H1 (cell line): ENCODE measurements at regions not wholly inside any gene's neighbourhood (a gene's known extent, or its start where the extent isn't known, plus 50 kb on each side); places are given as distances from the start of the nearest gene placed in this dataset.

Experiments used
- CTCF ChIA-PET: fragments of 300-600 bp; sonication (Branson Sonifier 250); formaldehyde crosslinking; loops from one replicate; lab custom pipeline; 2021; ENCODE audit not compliant: partially characterized antibody; lab: Charles Lee
- POLR2A ChIA-PET: fragments of 300-600 bp; sonication (Branson Sonifier 250); formaldehyde crosslinking; loops from one replicate; lab custom pipeline; 2021; ENCODE audit warnings: inconsistent platforms; ENCODE audit not compliant: partially characterized antibody; lab: Charles Lee
- DNase-seq, 2 experiments: peaks; one replicate each; pipeline versions ENCODE4 v3.0.0 to v3.0.0-alpha.2; 2010 to 2022; ENCODE audit warnings: low spot score in 2 of 2, low read depth in 1 of 2, mixed read lengths in 1 of 2
- FAIRE-seq: peaks from 2 replicates; lab custom pipeline; 2011; peaks lifted over from hg19 to GRCh38; lab: Jason Lieb, UNC
- H2AFZ ChIP-seq: 2 replicates; pipeline ENCODE4 v1.8.1; 2012; ENCODE audit warnings: low read length, inconsistent platforms
- H2AK5ac ChIP-seq: 2 replicates; pipeline ENCODE4 v1.6.1; 2013; ENCODE audit warnings: low read depth, low read length
- H2BK120ac ChIP-seq: replicated peaks from 2 replicates; pipeline ENCODE3; 2013; ENCODE audit warnings: low read depth, low read length, inconsistent platforms
- H2BK12ac ChIP-seq: 2 replicates; pipeline ENCODE4 v1.6.1; 2013; ENCODE audit warnings: low read depth, low read length
- H2BK15ac ChIP-seq: 2 replicates; pipeline ENCODE4 v1.6.1; 2013; ENCODE audit warnings: low read length
- H2BK20ac ChIP-seq: 2 replicates; pipeline ENCODE4 v1.6.1; 2013; ENCODE audit warnings: low read length
- H2BK5ac ChIP-seq: 2 replicates; pipeline ENCODE4 v1.6.1; 2013; ENCODE audit warnings: low read depth, low read length
- H3K14ac ChIP-seq: 2 replicates; pipeline ENCODE4 v1.6.1; 2013; ENCODE audit warnings: inconsistent platforms; ENCODE audit not compliant: insufficient read length
- H3K18ac ChIP-seq: 2 replicates; pipeline ENCODE4 v1.6.1; 2013; ENCODE audit warnings: low read length; ENCODE audit errors: extremely low read depth
- H3K23ac ChIP-seq: 2 replicates; pipeline ENCODE4 v1.6.1; 2013; ENCODE audit warnings: inconsistent platforms; ENCODE audit not compliant: insufficient read length
- H3K23me2 ChIP-seq: 2 replicates; pipeline ENCODE4 v1.6.1; 2013; ENCODE audit warnings: low read depth, low read length
- H3K27ac ChIP-seq: 2 replicates; pipeline ENCODE4 v1.6.1; 2011; ENCODE audit warnings: low read depth, low read length, inconsistent platforms
- H3K27me3 ChIP-seq, 4 experiments: replicated peaks in 1 of 4; 1 replicate in 1 of 4; 2 replicates in 3 of 4; pipeline versions ENCODE4 v1.6.1 to v1.8.1; 2011 to 2013; ENCODE audit warnings: low read length in 3 of 4, mild to moderate bottlenecking in 3 of 4, inconsistent platforms in 2 of 4, mixed read lengths in 2 of 4, moderate library complexity in 1 of 4; ENCODE audit not compliant: control insufficient read depth in 3 of 4, insufficient read depth in 3 of 4; ENCODE audit errors: extremely low read depth in 1 of 4
- H3K36me3 ChIP-seq, 4 experiments: 2 replicates each; pipeline versions ENCODE4 v1.6.1 to v1.8.1; 2011 to 2013; ENCODE audit warnings: mild to moderate bottlenecking in 4 of 4, low read length in 3 of 4, moderate library complexity in 2 of 4, control low read depth in 1 of 4, inconsistent platforms in 1 of 4; ENCODE audit not compliant: insufficient read depth in 4 of 4, control insufficient read depth in 2 of 4
- H3K4ac ChIP-seq: replicated peaks from 2 replicates; pipeline ENCODE3; 2013; ENCODE audit warnings: low read length, low read depth, mixed read lengths, inconsistent platforms; ENCODE audit not compliant: insufficient read length
- H3K4me1 ChIP-seq, 4 experiments: replicated peaks in 1 of 4; 1 replicate in 1 of 4; 2 replicates in 3 of 4; pipeline versions ENCODE4 v1.6.1 to v1.8.1; 2011 to 2013; ENCODE audit warnings: low read length in 3 of 4, inconsistent platforms in 2 of 4, mixed read lengths in 1 of 4; ENCODE audit not compliant: insufficient read depth in 4 of 4, control insufficient read depth in 3 of 4
- H3K4me2 ChIP-seq, 2 experiments: 2 replicates each; pipeline versions ENCODE4 v1.6.1 to v1.8.1; 2011 to 2013; ENCODE audit warnings: low read depth in 2 of 2, low read length in 2 of 2, control low read depth in 1 of 2, inconsistent platforms in 1 of 2, mild to moderate bottlenecking in 1 of 2; ENCODE audit not compliant: insufficient read depth in 1 of 2
- H3K4me3 ChIP-seq, 4 experiments: fragments of 200-600, 300-600 bp in 1 of 4; sonication (generic), shearing (Covaris generic), sonication (Bioruptor Twin) in 1 of 4; 2 replicates each; pipeline versions ENCODE4 v1.5.1 to v1.8.1; 2011 to 2016; ENCODE audit warnings: low read length in 4 of 4, low read depth in 3 of 4, control low read depth in 2 of 4, inconsistent platforms in 2 of 4, mild to moderate bottlenecking in 2 of 4, mixed read lengths in 1 of 4, moderate library complexity in 1 of 4; ENCODE audit not compliant: insufficient read depth in 2 of 4; ENCODE audit errors: extremely low read depth in 1 of 4
- H3K56ac ChIP-seq: replicated peaks from 2 replicates; pipeline ENCODE3; 2013; ENCODE audit warnings: low read depth, mild to moderate bottlenecking, mixed read lengths, low read length, inconsistent platforms; ENCODE audit not compliant: insufficient read length
- H3K79me1 ChIP-seq: 2 replicates; pipeline ENCODE4 v1.6.1; 2013; ENCODE audit warnings: low read depth, low read length, control low read depth
- H3K79me2 ChIP-seq, 2 experiments: 2 replicates each; pipeline versions ENCODE4 v1.6.1 to v1.8.1; 2012 to 2013; ENCODE audit warnings: low read length in 2 of 2, mild to moderate bottlenecking in 2 of 2, inconsistent platforms in 1 of 2; ENCODE audit not compliant: insufficient read depth in 2 of 2, control insufficient read depth in 1 of 2
- H3K9ac ChIP-seq, 4 experiments: replicated peaks in 1 of 4; 1 replicate in 1 of 4; 2 replicates in 3 of 4; pipeline versions ENCODE4 v1.6.1 to v1.8.1; 2011 to 2013; ENCODE audit warnings: low read depth in 3 of 4, low read length in 3 of 4, control low read depth in 2 of 4, mild to moderate bottlenecking in 2 of 4, moderate library complexity in 2 of 4, inconsistent platforms in 1 of 4; ENCODE audit errors: extremely low read depth in 1 of 4
- H3K9me3 ChIP-seq, 2 experiments: 2 replicates each; pipeline versions ENCODE4 v1.6.1 to v1.8.1; 2012 to 2013; ENCODE audit warnings: mild to moderate bottlenecking in 2 of 2, moderate library complexity in 2 of 2, control low read depth in 1 of 2, inconsistent platforms in 1 of 2, low read depth in 1 of 2, low read length in 1 of 2, mixed read lengths in 1 of 2; ENCODE audit not compliant: insufficient read depth in 2 of 2
- H4K20me1 ChIP-seq, 2 experiments: replicated peaks in 1 of 2; 2 replicates each; pipeline versions ENCODE3 to v1.8.1; 2011 to 2013; ENCODE audit warnings: inconsistent platforms in 2 of 2, low read length in 2 of 2, mild to moderate bottlenecking in 1 of 2; ENCODE audit not compliant: insufficient read depth in 2 of 2, control insufficient read depth in 1 of 2
- H4K5ac ChIP-seq: 2 replicates; pipeline ENCODE4 v1.6.1; 2013; ENCODE audit warnings: low read length, low read depth, mixed read lengths, inconsistent platforms; ENCODE audit not compliant: insufficient read length
- H4K8ac ChIP-seq: 2 replicates; pipeline ENCODE4 v1.8.0; 2013; ENCODE audit warnings: mild to moderate bottlenecking, moderate library complexity, low read length, inconsistent platforms; ENCODE audit not compliant: insufficient read depth; ENCODE audit errors: extremely low read depth
- H4K91ac ChIP-seq: replicated peaks from 2 replicates; pipeline ENCODE3; 2013; ENCODE audit warnings: low read length, mixed read lengths, inconsistent platforms; ENCODE audit not compliant: insufficient read length
- HDAC6 ChIP-seq: IDR thresholded peaks from one replicate; pipeline ENCODE4 v1.7.1; 2012; ENCODE audit warnings: low read depth, mild to moderate bottlenecking, inconsistent platforms, low read length, moderate library complexity
- RAD21 ChIP-seq, 2 experiments: IDR thresholded peaks in 1 of 2; conservative IDR thresholded peaks in 1 of 2; 2 replicates each; pipeline ENCODE4 v1.6.1; 2011; ENCODE audit warnings: low read depth in 2 of 2, low read length in 2 of 2, improper control_type of control experiment in 1 of 2, inconsistent platforms in 1 of 2, mild to moderate bottlenecking in 1 of 2, moderate library complexity in 1 of 2
- YY1 ChIP-seq: IDR thresholded peaks from 2 replicates; pipeline ENCODE4 v1.6.1; 2011; ENCODE audit warnings: low read depth, mild to moderate bottlenecking, low read length
- WGBS, 2 experiments: shearing (Covaris generic) in 1 of 2; methylation state at CpG; one replicate each; pipeline versions ENCODE4 v1.1.6 to v1.1.7; 2013 to 2015; ENCODE audit warnings: low lambda C conversion rate in 2 of 2, mixed read lengths in 2 of 2, inconsistent platforms in 1 of 2, low coverage in 1 of 2, missing lambda C conversion rate in 1 of 2; ENCODE audit not compliant: insufficient replicate concordance in 2 of 2, insufficient coverage in 1 of 2, insufficient read length in 1 of 2; ENCODE audit errors: extremely low coverage in 1 of 2, missing lambda C conversion rate in 1 of 2; 5-methylcytosine and 5-hydroxymethylcytosine counted together
- TF ChIP-seq, protein P1 (sequence below): IDR thresholded peaks from 2 replicates; pipeline ENCODE4 v1.6.1; 2011; ENCODE audit warnings: low read length, improper control_type of control experiment
- TF ChIP-seq, protein P2 (sequence below), 3 experiments: IDR thresholded peaks; 1 replicate in 2 of 3; 2 replicates in 1 of 3; pipeline versions ENCODE4 v1.5.1 to v1.6.1; 2011; ENCODE audit warnings: low read length in 3 of 3, mild to moderate bottlenecking in 3 of 3, inconsistent platforms in 2 of 3, low read depth in 1 of 3, moderate library complexity in 1 of 3; ENCODE audit not compliant: insufficient read depth in 1 of 3; ENCODE audit errors: control extremely low read depth in 1 of 3

DNA sequence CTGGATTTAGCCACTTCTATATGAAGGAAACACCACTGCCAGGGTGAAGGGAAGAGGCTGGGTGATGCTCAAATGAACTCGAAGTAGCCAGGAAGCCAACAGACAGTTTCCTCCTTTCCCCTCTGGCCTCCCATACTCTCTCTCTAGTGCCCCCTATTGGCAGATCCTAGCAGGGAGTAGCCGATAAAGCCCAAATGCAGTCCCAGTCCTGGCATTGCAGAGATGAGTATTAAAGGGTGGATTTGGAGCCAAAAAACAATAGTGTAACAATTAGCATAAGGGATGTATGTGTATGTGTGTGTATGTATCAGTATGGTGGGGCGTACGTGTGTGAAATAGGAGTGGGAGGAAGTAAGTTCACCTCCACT is 213.8 kb upstream of the LDB2 start:
- POLR2A ChIA-PET: no interaction called here
- no peaks in the 10 kb centered on the region for H3K27me3 ChIP-seq

More for the DNA sequence above, 213.8 kb upstream of the LDB2 start:
- Histone ChIP-seq H3K4me2 (no peak overlapping the region), H3K4ac (no peak overlapping the region), H3K79me2 (no peaks in the 10 kb centered on the region), H3K56ac (no peak overlapping the region), H2AK5ac (no peak overlapping the region), H2BK5ac (no peak overlapping the region), H3K36me3 (no peaks in the 10 kb centered on the region), H3K4me3 (no peak overlapping the region), H2BK20ac (peak overlapping the region; percentile 89; the same call in 1 of the 2 replicates), H3K79me1 (no peaks in the 10 kb centered on the region), H4K8ac (no peak overlapping the region), H3K27ac (no peak overlapping the region), H3K23ac (no peak overlapping the region), H4K20me1 (no peaks in the 10 kb centered on the region), H3K18ac (no peak overlapping the region), H3K23me2 (peaks cover 2% of the 10 kb centered on the region; the same call in 1 of the 2 replicates), H2BK12ac (peak overlapping the region; percentile 91; the same call in 1 of the 2 replicates), H4K91ac (no peak overlapping the region), H2BK15ac (no peak overlapping the region), H3K9ac (no peak overlapping the region), H3K9me3 (no peaks in the 10 kb centered on the region), H3K4me1 (no peaks in the 10 kb centered on the region), H3K14ac (no peak overlapping the region), H4K5ac (no peak overlapping the region), H2BK120ac (no peak overlapping the region), H2AFZ (no peak overlapping the region)
- 59% methylated on average over 4 of the region's 4 CpGs; no CpG with 5 or more reads in 1 of the 2 experiments for WGBS, 2 experiments
- DNase-seq (peak; percentile 19 to 83), FAIRE-seq (peak; percentile 88)
- CTCF ChIA-PET: interaction anchor here (0.6 to 2.4 kb wide), 31 partner anchors 9 to 357 kb away, joined by 3 to 10 read pairs (median 3); no protein-coding TSS in a partner anchor
- TF ChIP-seq YY1 (no peak), RAD21 (IDR thresholded peaks at IDR 0.05 in 1 of 2, conservative IDR thresholded peaks at IDR 0.05 in 1 of 2; ENCODE audit: low read depth in 2 of 2, low read length in 2 of 2) (peak; percentile 71 to 75), HDAC6 (no peak)
- TF ChIP-seq, protein P1, sequence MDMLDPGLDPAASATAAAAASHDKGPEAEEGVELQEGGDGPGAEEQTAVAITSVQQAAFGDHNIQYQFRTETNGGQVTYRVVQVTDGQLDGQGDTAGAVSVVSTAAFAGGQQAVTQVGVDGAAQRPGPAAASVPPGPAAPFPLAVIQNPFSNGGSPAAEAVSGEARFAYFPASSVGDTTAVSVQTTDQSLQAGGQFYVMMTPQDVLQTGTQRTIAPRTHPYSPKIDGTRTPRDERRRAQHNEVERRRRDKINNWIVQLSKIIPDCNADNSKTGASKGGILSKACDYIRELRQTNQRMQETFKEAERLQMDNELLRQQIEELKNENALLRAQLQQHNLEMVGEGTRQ: no peak
- TF ChIP-seq, protein P2, sequence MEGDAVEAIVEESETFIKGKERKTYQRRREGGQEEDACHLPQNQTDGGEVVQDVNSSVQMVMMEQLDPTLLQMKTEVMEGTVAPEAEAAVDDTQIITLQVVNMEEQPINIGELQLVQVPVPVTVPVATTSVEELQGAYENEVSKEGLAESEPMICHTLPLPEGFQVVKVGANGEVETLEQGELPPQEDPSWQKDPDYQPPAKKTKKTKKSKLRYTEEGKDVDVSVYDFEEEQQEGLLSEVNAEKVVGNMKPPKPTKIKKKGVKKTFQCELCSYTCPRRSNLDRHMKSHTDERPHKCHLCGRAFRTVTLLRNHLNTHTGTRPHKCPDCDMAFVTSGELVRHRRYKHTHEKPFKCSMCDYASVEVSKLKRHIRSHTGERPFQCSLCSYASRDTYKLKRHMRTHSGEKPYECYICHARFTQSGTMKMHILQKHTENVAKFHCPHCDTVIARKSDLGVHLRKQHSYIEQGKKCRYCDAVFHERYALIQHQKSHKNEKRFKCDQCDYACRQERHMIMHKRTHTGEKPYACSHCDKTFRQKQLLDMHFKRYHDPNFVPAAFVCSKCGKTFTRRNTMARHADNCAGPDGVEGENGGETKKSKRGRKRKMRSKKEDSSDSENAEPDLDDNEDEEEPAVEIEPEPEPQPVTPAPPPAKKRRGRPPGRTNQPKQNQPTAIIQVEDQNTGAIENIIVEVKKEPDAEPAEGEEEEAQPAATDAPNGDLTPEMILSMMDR (IDR thresholded peaks at IDR 0.05; ENCODE audit: control extremely low read depth in 1 of 3, insufficient read depth in 1 of 3, low read depth in 1 of 3, low read length in 3 of 3): peak; percentile 69 to 91 (median 72)
